ENCODE measurements at regions not wholly inside any gene's neighbourhood (a gene's known extent, or its start where the extent isn't known, plus 50 kb on each side); places are given as distances from the start of the nearest gene placed in this dataset.
"Not testable (repeated sequence)": the region's sequence is repeated elsewhere in the genome, so short reads cannot be mapped to it uniquely, and the experiment has no call there.

GRCh38 chr11:42407341-42407740 lies 904.5 kb upstream of the API5 start:
- WGBS: 26% methylated on average over 3 of the region's 3 CpGs
- Histone ChIP-seq H3K36me3 (ENCODE audit: control insufficient read depth in 2 of 2, insufficient read depth in 2 of 2, low read length in 1 of 2) (no peaks in the 10 kb centered on the region), H3K9me3 (ENCODE audit: control insufficient read depth in 2 of 2, insufficient read depth in 1 of 2, low read length in 1 of 2) (no peaks in the 10 kb centered on the region), H3K27me3 (ENCODE audit: control insufficient read depth in 2 of 2, insufficient read depth in 1 of 2, low read length in 1 of 2) (no peaks in the 10 kb centered on the region), H3K4me3 (ENCODE audit: low read length in 2 of 2) (no peak overlapping the region), H3K4me1 (ENCODE audit: control insufficient read depth in 2 of 2, insufficient read depth in 2 of 2, low read length in 2 of 2) (no peaks in the 10 kb centered on the region), H3K27ac (ENCODE audit: low read depth in 1 of 2, low read length in 1 of 2) (no peak overlapping the region)
- peak in 2 of 9 donors; percentile 2 for DNase-seq (ENCODE audit: low read depth in 6 of 9, low spot score in 9 of 9)

GRCh38 chr11:42410251-42410955 lies 901.4 kb upstream of the API5 start:
- 55% methylated on average over 6 of the region's 6 CpGs for WGBS
- Histone ChIP-seq H3K4me1 (ENCODE audit: control insufficient read depth in 2 of 2, insufficient read depth in 2 of 2, low read length in 2 of 2) (no peaks in the 10 kb centered on the region), H3K9me3 (ENCODE audit: control insufficient read depth in 2 of 2, insufficient read depth in 1 of 2, low read length in 1 of 2) (no peaks in the 10 kb centered on the region), H3K36me3 (ENCODE audit: control insufficient read depth in 2 of 2, insufficient read depth in 2 of 2, low read length in 1 of 2) (no peaks in the 10 kb centered on the region), H3K27me3 (ENCODE audit: control insufficient read depth in 2 of 2, insufficient read depth in 1 of 2, low read length in 1 of 2) (no peaks in the 10 kb centered on the region), H3K27ac (ENCODE audit: low read depth in 1 of 2, low read length in 1 of 2) (no peak overlapping the region), H3K4me3 (ENCODE audit: low read length in 2 of 2) (no peak overlapping the region)
- peak in 1 of 9 donors; percentile 2 for DNase-seq (ENCODE audit: low read depth in 6 of 9, low spot score in 9 of 9)

GRCh38 chr11:42412590-42412989 lies 899.2 kb upstream of the API5 start:
- H3K4me1 ChIP-seq (ENCODE audit: control insufficient read depth in 2 of 2, insufficient read depth in 2 of 2, low read length in 2 of 2): no peaks in the 10 kb centered on the region
- no peak overlapping the region for H3K4me3 ChIP-seq (ENCODE audit: low read length in 2 of 2)
- no peaks in the 10 kb centered on the region for H3K36me3 ChIP-seq (ENCODE audit: control insufficient read depth in 2 of 2, insufficient read depth in 2 of 2, low read length in 1 of 2)
- H3K9me3 ChIP-seq (ENCODE audit: control insufficient read depth in 2 of 2, insufficient read depth in 1 of 2, low read length in 1 of 2): no peaks in the 10 kb centered on the region
- H3K27ac ChIP-seq (ENCODE audit: low read depth in 1 of 2, low read length in 1 of 2): no peak overlapping the region
- no peak for DNase-seq (ENCODE audit: low read depth in 6 of 9, low spot score in 9 of 9)
- H3K27me3 ChIP-seq (ENCODE audit: control insufficient read depth in 2 of 2, insufficient read depth in 1 of 2, low read length in 1 of 2): no peaks in the 10 kb centered on the region
- WGBS: 84% methylated on average over 4 of the region's 4 CpGs

- H3K9me3 ChIP-seq (ENCODE audit: control insufficient read depth in 2 of 2, insufficient read depth in 1 of 2, low read length in 1 of 2): no peaks in the 10 kb centered on the region
- no peak overlapping the region for H3K27ac ChIP-seq (ENCODE audit: low read depth in 1 of 2, low read length in 1 of 2)
- DNase-seq (ENCODE audit: low read depth in 6 of 9, low spot score in 9 of 9): no peak
- no peaks in the 10 kb centered on the region for H3K27me3 ChIP-seq (ENCODE audit: control insufficient read depth in 2 of 2, insufficient read depth in 1 of 2, low read length in 1 of 2)
- no peaks in the 10 kb centered on the region for H3K36me3 ChIP-seq (ENCODE audit: control insufficient read depth in 2 of 2, insufficient read depth in 2 of 2, low read length in 1 of 2)
- no peaks in the 10 kb centered on the region for H3K4me1 ChIP-seq (ENCODE audit: control insufficient read depth in 2 of 2, insufficient read depth in 2 of 2, low read length in 2 of 2)
- H3K4me3 ChIP-seq (ENCODE audit: low read length in 2 of 2): no peak overlapping the region
Measured at GRCh38 chr11:42417691-42418090, 894.1 kb upstream of the API5 start.

- no peak overlapping the region for H3K27ac ChIP-seq (ENCODE audit: low read depth in 1 of 2, low read length in 1 of 2)
- no peaks in the 10 kb centered on the region for H3K36me3 ChIP-seq (ENCODE audit: control insufficient read depth in 2 of 2, insufficient read depth in 2 of 2, low read length in 1 of 2)
- H3K4me3 ChIP-seq (ENCODE audit: low read length in 2 of 2): no peak overlapping the region
- DNase-seq (ENCODE audit: low read depth in 6 of 9, low spot score in 9 of 9): no peak
- H3K27me3 ChIP-seq (ENCODE audit: control insufficient read depth in 2 of 2, insufficient read depth in 1 of 2, low read length in 1 of 2): no peaks in the 10 kb centered on the region
- H3K9me3 ChIP-seq (ENCODE audit: control insufficient read depth in 2 of 2, insufficient read depth in 1 of 2, low read length in 1 of 2): no peaks in the 10 kb centered on the region
- H3K4me1 ChIP-seq (ENCODE audit: control insufficient read depth in 2 of 2, insufficient read depth in 2 of 2, low read length in 2 of 2): no peaks in the 10 kb centered on the region
- WGBS: 95% methylated on average over 1 of the region's 1 CpG
Measured at GRCh38 chr11:42422090-42422489, 889.7 kb upstream of the API5 start.

- not testable (repeated sequence) for H3K4me3 ChIP-seq (ENCODE audit: low read length in 2 of 2); H3K27me3 ChIP-seq (ENCODE audit: control insufficient read depth in 2 of 2, insufficient read depth in 1 of 2, low read length in 1 of 2); H3K9me3 ChIP-seq (ENCODE audit: control insufficient read depth in 2 of 2, insufficient read depth in 1 of 2, low read length in 1 of 2); H3K4me1 ChIP-seq (ENCODE audit: control insufficient read depth in 2 of 2, insufficient read depth in 2 of 2, low read length in 2 of 2); H3K36me3 ChIP-seq (ENCODE audit: control insufficient read depth in 2 of 2, insufficient read depth in 2 of 2, low read length in 1 of 2); H3K27ac ChIP-seq (ENCODE audit: low read depth in 1 of 2, low read length in 1 of 2); DNase-seq (ENCODE audit: low read depth in 6 of 9, low spot score in 9 of 9)
- WGBS: 97% methylated on average over 25 of the region's 25 CpGs
Measured at GRCh38 chr11:42434911-42435310, 876.9 kb upstream of the API5 start.

- Histone ChIP-seq H3K4me1 (ENCODE audit: control insufficient read depth in 2 of 2, insufficient read depth in 2 of 2, low read length in 2 of 2) (no peaks in the 10 kb centered on the region), H3K27me3 (ENCODE audit: control insufficient read depth in 2 of 2, insufficient read depth in 1 of 2, low read length in 1 of 2) (no peaks in the 10 kb centered on the region), H3K9me3 (ENCODE audit: control insufficient read depth in 2 of 2, insufficient read depth in 1 of 2, low read length in 1 of 2) (peaks cover 0 to 4% of the 10 kb centered on the region in 2 donors), H3K27ac (ENCODE audit: low read depth in 1 of 2, low read length in 1 of 2) (no peak overlapping the region), H3K36me3 (ENCODE audit: control insufficient read depth in 2 of 2, insufficient read depth in 2 of 2, low read length in 1 of 2) (no peaks in the 10 kb centered on the region), H3K4me3 (ENCODE audit: low read length in 2 of 2) (no peak overlapping the region)
- WGBS: 81% methylated on average over 4 of the region's 4 CpGs
- DNase-seq (ENCODE audit: low read depth in 6 of 9, low spot score in 9 of 9): no peak
Measured at GRCh38 chr11:42444406-42444805, 867.4 kb upstream of the API5 start.

- Histone ChIP-seq H3K27ac (ENCODE audit: low read depth in 1 of 2, low read length in 1 of 2) (no peak overlapping the region), H3K36me3 (ENCODE audit: control insufficient read depth in 2 of 2, insufficient read depth in 2 of 2, low read length in 1 of 2) (no peaks in the 10 kb centered on the region), H3K27me3 (ENCODE audit: control insufficient read depth in 2 of 2, insufficient read depth in 1 of 2, low read length in 1 of 2) (no peaks in the 10 kb centered on the region), H3K9me3 (ENCODE audit: control insufficient read depth in 2 of 2, insufficient read depth in 1 of 2, low read length in 1 of 2) (no peaks in the 10 kb centered on the region), H3K4me3 (ENCODE audit: low read length in 2 of 2) (no peak overlapping the region), H3K4me1 (ENCODE audit: control insufficient read depth in 2 of 2, insufficient read depth in 2 of 2, low read length in 2 of 2) (no peaks in the 10 kb centered on the region)
- no peak for DNase-seq (ENCODE audit: low read depth in 6 of 9, low spot score in 9 of 9)
- 89% methylated on average over 8 of the region's 8 CpGs for WGBS
Measured at GRCh38 chr11:42462558-42463310, 849.1 kb upstream of the API5 start.

GRCh38 chr11:42465623-42466022 lies 846.2 kb upstream of the API5 start:
- Histone ChIP-seq H3K9me3 (ENCODE audit: control insufficient read depth in 2 of 2, insufficient read depth in 1 of 2, low read length in 1 of 2) (no peaks in the 10 kb centered on the region), H3K27me3 (ENCODE audit: control insufficient read depth in 2 of 2, insufficient read depth in 1 of 2, low read length in 1 of 2) (no peaks in the 10 kb centered on the region), H3K36me3 (ENCODE audit: control insufficient read depth in 2 of 2, insufficient read depth in 2 of 2, low read length in 1 of 2) (no peaks in the 10 kb centered on the region), H3K27ac (ENCODE audit: low read depth in 1 of 2, low read length in 1 of 2) (no peak overlapping the region), H3K4me3 (ENCODE audit: low read length in 2 of 2) (no peak overlapping the region), H3K4me1 (ENCODE audit: control insufficient read depth in 2 of 2, insufficient read depth in 2 of 2, low read length in 2 of 2) (no peaks in the 10 kb centered on the region)
- 74% methylated on average over 2 of the region's 2 CpGs for WGBS
- no peak for DNase-seq (ENCODE audit: low read depth in 6 of 9, low spot score in 9 of 9)
